ENCODE measurements at regions not wholly inside any gene's neighbourhood (a gene's known extent, or its start where the extent isn't known, plus 50 kb on each side); places are given as distances from the start of the nearest gene placed in this dataset.

- TF ChIP-seq, protein P1, sequence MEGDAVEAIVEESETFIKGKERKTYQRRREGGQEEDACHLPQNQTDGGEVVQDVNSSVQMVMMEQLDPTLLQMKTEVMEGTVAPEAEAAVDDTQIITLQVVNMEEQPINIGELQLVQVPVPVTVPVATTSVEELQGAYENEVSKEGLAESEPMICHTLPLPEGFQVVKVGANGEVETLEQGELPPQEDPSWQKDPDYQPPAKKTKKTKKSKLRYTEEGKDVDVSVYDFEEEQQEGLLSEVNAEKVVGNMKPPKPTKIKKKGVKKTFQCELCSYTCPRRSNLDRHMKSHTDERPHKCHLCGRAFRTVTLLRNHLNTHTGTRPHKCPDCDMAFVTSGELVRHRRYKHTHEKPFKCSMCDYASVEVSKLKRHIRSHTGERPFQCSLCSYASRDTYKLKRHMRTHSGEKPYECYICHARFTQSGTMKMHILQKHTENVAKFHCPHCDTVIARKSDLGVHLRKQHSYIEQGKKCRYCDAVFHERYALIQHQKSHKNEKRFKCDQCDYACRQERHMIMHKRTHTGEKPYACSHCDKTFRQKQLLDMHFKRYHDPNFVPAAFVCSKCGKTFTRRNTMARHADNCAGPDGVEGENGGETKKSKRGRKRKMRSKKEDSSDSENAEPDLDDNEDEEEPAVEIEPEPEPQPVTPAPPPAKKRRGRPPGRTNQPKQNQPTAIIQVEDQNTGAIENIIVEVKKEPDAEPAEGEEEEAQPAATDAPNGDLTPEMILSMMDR (IDR thresholded peaks at IDR 0.05), result no peak
- TF ChIP-seq POLR2A (IDR thresholded peaks at IDR 0.05) (no peak), EP300 (IDR thresholded peaks at IDR 0.05) (no peak)
Measured at GRCh38 chr3:64974401-64974800, 286.6 kb upstream of the ADAMTS9 start.

All from ovary (tissue), 3 donors.